Liver (tissue), 8 donors: ENCODE measurements at regions not wholly inside any gene's neighbourhood (a gene's known extent, or its start where the extent isn't known, plus 50 kb on each side); places are given as distances from the start of the nearest gene placed in this dataset.

Experiments used
- DNase-seq: peaks from one replicate; pipeline ENCODE4 v3.0.0-alpha.2; 2017; ENCODE audit warnings: low spot score
- H3K27ac ChIP-seq, 2 donors: one replicate each; pipeline ENCODE4 v1.7.0; 2013; ENCODE audit warnings: inconsistent platforms in 2 of 2, low read length in 2 of 2, control low read depth in 1 of 2, low read depth in 1 of 2, mild to moderate bottlenecking in 1 of 2
- H3K27me3 ChIP-seq, 4 donors: one replicate each; pipeline versions ENCODE4 v1.6.1 to v1.7.0; 2013; ENCODE audit warnings: low read length in 3 of 4, inconsistent platforms in 1 of 4, mild to moderate bottlenecking in 1 of 4, moderate library complexity in 1 of 4; ENCODE audit not compliant: control insufficient read depth in 4 of 4, insufficient read depth in 4 of 4
- H3K36me3 ChIP-seq, 4 donors: one replicate each; pipeline versions ENCODE4 v1.6.1 to v1.7.0; 2013; ENCODE audit warnings: low read length in 3 of 4, mild to moderate bottlenecking in 3 of 4, low read depth in 1 of 4, moderate library complexity in 1 of 4; ENCODE audit not compliant: control insufficient read depth in 4 of 4, insufficient read depth in 3 of 4
- H3K4me1 ChIP-seq, 4 donors: one replicate each; pipeline versions ENCODE4 v1.6.1 to v1.7.0; 2013; ENCODE audit warnings: low read length in 3 of 4, mild to moderate bottlenecking in 3 of 4, moderate library complexity in 1 of 4; ENCODE audit not compliant: control insufficient read depth in 4 of 4, insufficient read depth in 4 of 4
- H3K4me3 ChIP-seq, 3 donors: one replicate each; pipeline versions ENCODE4 v1.6.1 to v1.7.0; 2013; ENCODE audit warnings: low read length in 3 of 3, control low read depth in 1 of 3, low read depth in 1 of 3, mild to moderate bottlenecking in 1 of 3
- H3K9ac ChIP-seq, 2 donors: one replicate each; pipeline ENCODE4 v1.7.0; 2013; ENCODE audit warnings: low read length in 2 of 2, mild to moderate bottlenecking in 2 of 2, moderate library complexity in 2 of 2, control low read depth in 1 of 2, low read depth in 1 of 2
- H3K9me3 ChIP-seq, 4 donors: one replicate each; pipeline versions ENCODE4 v1.6.1 to v1.7.0; 2013; ENCODE audit warnings: low read length in 3 of 4; ENCODE audit not compliant: control insufficient read depth in 4 of 4
- EGR1 ChIP-seq, 2 donors: IDR thresholded peaks; 2 replicates each; pipeline ENCODE4 v1.6.1; 2016 to 2018; ENCODE audit warnings: antibody characterized with exemption in 2 of 2, low read depth in 2 of 2
- FOXA2 ChIP-seq: IDR thresholded peaks from 2 replicates; pipeline ENCODE4 v1.6.1; 2016; ENCODE audit warnings: antibody characterized with exemption
- GABPA ChIP-seq, 2 donors: IDR thresholded peaks in 1 of 2; conservative IDR thresholded peaks in 1 of 2; 2 replicates each; pipeline ENCODE4 v1.6.1; 2016; ENCODE audit warnings: antibody characterized with exemption in 2 of 2, mild to moderate bottlenecking in 1 of 2, moderate library complexity in 1 of 2
- HNF4A ChIP-seq, 2 donors: conservative IDR thresholded peaks; 2 replicates each; pipeline ENCODE4 v1.6.1; 2016; ENCODE audit warnings: antibody characterized with exemption in 2 of 2, mild to moderate bottlenecking in 2 of 2
- HNF4G ChIP-seq: IDR thresholded peaks from 2 replicates; pipeline ENCODE4 v1.6.1; 2016; ENCODE audit warnings: antibody characterized with exemption
- JUND ChIP-seq, 2 donors: IDR thresholded peaks; 2 replicates each; pipeline ENCODE4 v1.6.1; 2016; ENCODE audit warnings: antibody characterized with exemption in 2 of 2
- NR2F2 ChIP-seq: IDR thresholded peaks from 2 replicates; pipeline ENCODE4 v1.6.1; 2016; ENCODE audit warnings: antibody characterized with exemption
- RAD21 ChIP-seq, 2 donors: IDR thresholded peaks; 2 replicates each; pipeline ENCODE4 v1.6.1; 2016; ENCODE audit warnings: antibody characterized with exemption in 2 of 2, mild to moderate bottlenecking in 2 of 2
- REST ChIP-seq: IDR thresholded peaks from 2 replicates; pipeline ENCODE4 v1.6.1; 2016; ENCODE audit warnings: antibody characterized with exemption, mild to moderate bottlenecking
- YY1 ChIP-seq: IDR thresholded peaks from 2 replicates; pipeline ENCODE4 v1.6.1; 2016; ENCODE audit warnings: antibody characterized with exemption, mild to moderate bottlenecking
- WGBS: extraction: QIAGEN DNeasy Blood & Tissue Kit; methylation state at CpG from one replicate; pipeline ENCODE4 v1.1.7; 2013; 5-methylcytosine and 5-hydroxymethylcytosine counted together
- TF ChIP-seq, protein P1 (sequence below): IDR thresholded peaks from 2 replicates; pipeline ENCODE4 v1.6.1; 2016; ENCODE audit warnings: antibody characterized with exemption
- TF ChIP-seq, protein P2 (sequence below): fragments of 150-350 bp; IDR thresholded peaks from 2 replicates; pipeline ENCODE4 v1.5.1; 2017; ENCODE audit warnings: improper control_type of control experiment, low read depth, low read length; ENCODE audit not compliant: missing input control
- TF ChIP-seq, protein P3 (sequence below): IDR thresholded peaks from 2 replicates; pipeline ENCODE4 v1.6.1; 2016; ENCODE audit warnings: antibody characterized with exemption
- donor health status: healthy.
- donor health status: healthy.
- donor health status: healthy.
- donor health status: healthy.
- donor health status: healthy.

- no peak overlapping the region for H3K27ac ChIP-seq
- no peak overlapping the region for H3K4me3 ChIP-seq
- H3K36me3 ChIP-seq = no peaks in the 10 kb centered on the region
- no peaks in the 10 kb centered on the region for H3K4me1 ChIP-seq
- H3K9me3 ChIP-seq = no peaks in the 10 kb centered on the region
- 0% methylated on average over 1 of the region's 1 CpG for WGBS
- DNase-seq = peak; percentile 42
- no peak overlapping the region for H3K9ac ChIP-seq
- no peak for TF ChIP-seq YY1
- peak; percentile 38 for TF ChIP-seq HNF4G
- TF ChIP-seq, protein P1, sequence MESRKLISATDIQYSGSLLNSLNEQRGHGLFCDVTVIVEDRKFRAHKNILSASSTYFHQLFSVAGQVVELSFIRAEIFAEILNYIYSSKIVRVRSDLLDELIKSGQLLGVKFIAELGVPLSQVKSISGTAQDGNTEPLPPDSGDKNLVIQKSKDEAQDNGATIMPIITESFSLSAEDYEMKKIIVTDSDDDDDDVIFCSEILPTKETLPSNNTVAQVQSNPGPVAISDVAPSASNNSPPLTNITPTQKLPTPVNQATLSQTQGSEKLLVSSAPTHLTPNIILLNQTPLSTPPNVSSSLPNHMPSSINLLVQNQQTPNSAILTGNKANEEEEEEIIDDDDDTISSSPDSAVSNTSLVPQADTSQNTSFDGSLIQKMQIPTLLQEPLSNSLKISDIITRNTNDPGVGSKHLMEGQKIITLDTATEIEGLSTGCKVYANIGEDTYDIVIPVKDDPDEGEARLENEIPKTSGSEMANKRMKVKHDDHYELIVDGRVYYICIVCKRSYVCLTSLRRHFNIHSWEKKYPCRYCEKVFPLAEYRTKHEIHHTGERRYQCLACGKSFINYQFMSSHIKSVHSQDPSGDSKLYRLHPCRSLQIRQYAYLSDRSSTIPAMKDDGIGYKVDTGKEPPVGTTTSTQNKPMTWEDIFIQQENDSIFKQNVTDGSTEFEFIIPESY = no peak
- TF ChIP-seq FOXA2 = no peak
- no peak for TF ChIP-seq GABPA (IDR thresholded peaks at IDR 0.05 in 1 of 2, conservative IDR thresholded peaks at IDR 0.05 in 1 of 2)
- no peak for TF ChIP-seq EGR1 (IDR thresholded peaks at IDR 0.05; ENCODE audit: low read depth in 2 of 2)
- peak; percentile 94 to 96 for TF ChIP-seq RAD21 (IDR thresholded peaks at IDR 0.05)
- TF ChIP-seq, protein P2, sequence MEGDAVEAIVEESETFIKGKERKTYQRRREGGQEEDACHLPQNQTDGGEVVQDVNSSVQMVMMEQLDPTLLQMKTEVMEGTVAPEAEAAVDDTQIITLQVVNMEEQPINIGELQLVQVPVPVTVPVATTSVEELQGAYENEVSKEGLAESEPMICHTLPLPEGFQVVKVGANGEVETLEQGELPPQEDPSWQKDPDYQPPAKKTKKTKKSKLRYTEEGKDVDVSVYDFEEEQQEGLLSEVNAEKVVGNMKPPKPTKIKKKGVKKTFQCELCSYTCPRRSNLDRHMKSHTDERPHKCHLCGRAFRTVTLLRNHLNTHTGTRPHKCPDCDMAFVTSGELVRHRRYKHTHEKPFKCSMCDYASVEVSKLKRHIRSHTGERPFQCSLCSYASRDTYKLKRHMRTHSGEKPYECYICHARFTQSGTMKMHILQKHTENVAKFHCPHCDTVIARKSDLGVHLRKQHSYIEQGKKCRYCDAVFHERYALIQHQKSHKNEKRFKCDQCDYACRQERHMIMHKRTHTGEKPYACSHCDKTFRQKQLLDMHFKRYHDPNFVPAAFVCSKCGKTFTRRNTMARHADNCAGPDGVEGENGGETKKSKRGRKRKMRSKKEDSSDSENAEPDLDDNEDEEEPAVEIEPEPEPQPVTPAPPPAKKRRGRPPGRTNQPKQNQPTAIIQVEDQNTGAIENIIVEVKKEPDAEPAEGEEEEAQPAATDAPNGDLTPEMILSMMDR = peak; percentile 91
- TF ChIP-seq NR2F2 = no peak
- peak; percentile 31 to 65 for TF ChIP-seq HNF4A (conservative IDR thresholded peaks at IDR 0.05)
- no peak for TF ChIP-seq JUND (IDR thresholded peaks at IDR 0.05)
- TF ChIP-seq, protein P3, sequence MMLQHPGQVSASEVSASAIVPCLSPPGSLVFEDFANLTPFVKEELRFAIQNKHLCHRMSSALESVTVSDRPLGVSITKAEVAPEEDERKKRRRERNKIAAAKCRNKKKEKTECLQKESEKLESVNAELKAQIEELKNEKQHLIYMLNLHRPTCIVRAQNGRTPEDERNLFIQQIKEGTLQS = no peak
- H3K27me3 ChIP-seq = no peaks in the 10 kb centered on the region
Measured at GRCh38 chr6:97394160-97394748, 111.2 kb upstream of the MMS22L start.

GRCh38 chr6:97396880-97397279 is 113.9 kb upstream of the MMS22L start:
- Histone ChIP-seq H3K36me3 (no peaks in the 10 kb centered on the region), H3K27me3 (no peaks in the 10 kb centered on the region), H3K9ac (no peak overlapping the region), H3K27ac (no peak overlapping the region), H3K4me1 (no peaks in the 10 kb centered on the region), H3K9me3 (no peaks in the 10 kb centered on the region), H3K4me3 (no peak overlapping the region)
- no peak for TF ChIP-seq REST
- DNase-seq = no peak
- 91% methylated on average over 4 of the region's 4 CpGs for WGBS
